WTC11 (cell line): ENCODE measurements at regions not wholly inside any gene's neighbourhood (a gene's known extent, or its start where the extent isn't known, plus 50 kb on each side); places are given as distances from the start of the nearest gene placed in this dataset.

ENCODE experiments used
- ATAC-seq: fragments of 200-7000 bp; cut with Tn5 transposase; 2 replicates; pipeline ENCODE4 v1.10.0; 2021; ENCODE audit warnings: mild to moderate bottlenecking, moderate library complexity
- CTCF ChIA-PET: fragments of 300-600 bp; sonication (Branson Sonifier 250); formaldehyde crosslinking; loops from one replicate; lab custom pipeline; 2021; ENCODE audit warnings: antibody characterized with exemption; lab: Charles Lee
- POLR2A ChIA-PET: fragments of 350-600 bp; sonication (Branson Sonifier 250); formaldehyde crosslinking; loops from one replicate; lab custom pipeline; 2021; ENCODE audit warnings: antibody characterized with exemption; lab: Charles Lee
- DNase-seq: peaks from one replicate; pipeline ENCODE4 v3.0.0; 2021; ENCODE audit warnings: low spot score
- H3K27ac Mint-ChIP-seq: 2 replicates; pipeline ENCODE4 v1.8.0; 2021; ENCODE audit warnings: mixed read lengths
- H3K27me3 Mint-ChIP-seq: 2 replicates; pipeline ENCODE4 v1.8.0; 2021; ENCODE audit warnings: low read depth, mild to moderate bottlenecking, moderate library complexity, mixed read lengths
- H3K36me3 Mint-ChIP-seq: 2 replicates; pipeline ENCODE4 v1.8.0; 2021; ENCODE audit warnings: mixed read lengths
- H3K4me1 Mint-ChIP-seq: 2 replicates; pipeline ENCODE4 v1.8.0; 2022; ENCODE audit warnings: mixed read lengths
- H3K4me3 Mint-ChIP-seq: 2 replicates; pipeline ENCODE4 v1.8.0; 2021; ENCODE audit warnings: mild to moderate bottlenecking, moderate library complexity, mixed read lengths
- H3K9me3 Mint-ChIP-seq: 2 replicates; pipeline ENCODE4 v1.8.0; 2021; ENCODE audit warnings: mixed read lengths
- AR ChIP-seq: fragments of 250-450 bp; sonication (Bioruptor Pico); IDR thresholded peaks from 2 replicates; pipeline ENCODE4 v1.9.0; 2021; ENCODE audit warnings: mild to moderate bottlenecking
- ATF2 ChIP-seq: sonication (generic); formaldehyde crosslinking; IDR thresholded peaks from 2 replicates; pipeline ENCODE4 v1.8.1; 2022; ENCODE audit warnings: low read depth, missing genetic modification reagents, borderline replicate concordance
- CREB1 ChIP-seq: sonication (generic); formaldehyde crosslinking; IDR thresholded peaks from 2 replicates; pipeline ENCODE4 v1.8.0; 2023; ENCODE audit warnings: mild to moderate bottlenecking, missing genetic modification reagents
- CTCF ChIP-seq: fragments of 200-600 bp; IDR thresholded peaks from 2 replicates; pipeline ENCODE4 v1.8.0; 2022; ENCODE audit warnings: antibody characterized with exemption
- ESRRA ChIP-seq: sonication (generic); formaldehyde crosslinking; IDR thresholded peaks from 2 replicates; pipeline ENCODE4 v1.8.1; 2022; ENCODE audit warnings: mild to moderate bottlenecking, missing genetic modification reagents, borderline replicate concordance
- GTF2I ChIP-seq: fragments of 250-450 bp; sonication (Bioruptor Pico); conservative IDR thresholded peaks from 2 replicates; pipeline ENCODE4 v1.4.0; 2021; ENCODE audit warnings: mild to moderate bottlenecking
- KAT7 ChIP-seq: sonication (generic); formaldehyde crosslinking; IDR thresholded peaks from 2 replicates; pipeline ENCODE4 v1.8.1; 2023; ENCODE audit warnings: missing genetic modification reagents, mild to moderate bottlenecking, borderline replicate concordance
- NR3C1 ChIP-seq: sonication (generic); formaldehyde crosslinking; conservative IDR thresholded peaks from 2 replicates; pipeline ENCODE4 v1.8.1; 2023; ENCODE audit warnings: low read depth, mild to moderate bottlenecking, missing genetic modification reagents
- RORB ChIP-seq: fragments of 250-450 bp; sonication (Bioruptor Pico); IDR thresholded peaks from 2 replicates; pipeline ENCODE4 v1.9.0; 2021; ENCODE audit warnings: mild to moderate bottlenecking
- SP1 ChIP-seq: sonication (generic); formaldehyde crosslinking; conservative IDR thresholded peaks from 2 replicates; pipeline ENCODE4 v1.8.1; 2022; ENCODE audit warnings: missing genetic modification reagents
- TCF7 ChIP-seq: sonication (generic); formaldehyde crosslinking; IDR thresholded peaks from 2 replicates; pipeline ENCODE4 v1.8.0; 2022; ENCODE audit warnings: mild to moderate bottlenecking, low read depth, missing genetic modification reagents, moderate library complexity
- USF2 ChIP-seq: sonication (generic); formaldehyde crosslinking; IDR thresholded peaks from 2 replicates; pipeline ENCODE4 v1.8.1; 2023; ENCODE audit warnings: mild to moderate bottlenecking, missing genetic modification reagents, moderate library complexity
- ZNF138 ChIP-seq: sonication (generic); formaldehyde crosslinking; conservative IDR thresholded peaks from 2 replicates; pipeline ENCODE4 v1.8.1; 2022; ENCODE audit warnings: mild to moderate bottlenecking, moderate library complexity, missing genetic modification reagents
- ZNF263 ChIP-seq: sonication (generic); formaldehyde crosslinking; IDR thresholded peaks from 2 replicates; pipeline ENCODE4 v1.8.1; 2022; ENCODE audit warnings: low read depth, mild to moderate bottlenecking, moderate library complexity, missing genetic modification reagents
- TF ChIP-seq, protein P1 (sequence below): sonication (generic); formaldehyde crosslinking; IDR thresholded peaks from 2 replicates; pipeline ENCODE4 v1.8.1; 2023; ENCODE audit warnings: mild to moderate bottlenecking, moderate library complexity, missing genetic modification reagents
- TF ChIP-seq, protein P2 (sequence below): sonication (generic); formaldehyde crosslinking; IDR thresholded peaks from 2 replicates; pipeline ENCODE4 v1.8.1; 2023; ENCODE audit warnings: mild to moderate bottlenecking, missing genetic modification reagents
- TF ChIP-seq, protein P3 (sequence below): sonication (generic); formaldehyde crosslinking; IDR thresholded peaks from 2 replicates; pipeline ENCODE4 v1.8.0; 2023; ENCODE audit warnings: missing genetic modification reagents

GRCh38 chr13:78334059-78334458, 269.3 kb downstream of the POU4F1 start (continued):
- no peak for TF ChIP-seq USF2
- TF ChIP-seq, protein P1, sequence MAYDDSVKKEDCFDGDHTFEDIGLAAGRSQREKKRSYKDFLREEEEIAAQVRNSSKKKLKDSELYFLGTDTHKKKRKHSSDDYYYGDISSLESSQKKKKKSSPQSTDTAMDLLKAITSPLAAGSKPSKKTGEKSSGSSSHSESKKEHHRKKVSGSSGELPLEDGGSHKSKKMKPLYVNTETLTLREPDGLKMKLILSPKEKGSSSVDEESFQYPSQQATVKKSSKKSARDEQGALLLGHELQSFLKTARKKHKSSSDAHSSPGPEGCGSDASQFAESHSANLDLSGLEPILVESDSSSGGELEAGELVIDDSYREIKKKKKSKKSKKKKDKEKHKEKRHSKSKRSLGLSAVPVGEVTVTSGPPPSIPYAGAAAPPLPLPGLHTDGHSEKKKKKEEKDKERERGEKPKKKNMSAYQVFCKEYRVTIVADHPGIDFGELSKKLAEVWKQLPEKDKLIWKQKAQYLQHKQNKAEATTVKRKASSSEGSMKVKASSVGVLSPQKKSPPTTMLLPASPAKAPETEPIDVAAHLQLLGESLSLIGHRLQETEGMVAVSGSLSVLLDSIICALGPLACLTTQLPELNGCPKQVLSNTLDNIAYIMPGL (CRISPR knock-in tag) = no peak

- POLR2A ChIA-PET = no interaction called here
- no peaks in the 10 kb centered on the region for H3K4me1 Mint-ChIP-seq
- H3K27ac Mint-ChIP-seq = no peak overlapping the region
- CTCF ChIA-PET = interaction anchor here (0.6 to 1.9 kb wide), 2 partner anchors 18 to 260 kb away, joined by 3 to 15 read pairs; no protein-coding TSS in a partner anchor
- H3K4me3 Mint-ChIP-seq = no peak overlapping the region
- H3K9me3 Mint-ChIP-seq = no peaks in the 10 kb centered on the region
- H3K36me3 Mint-ChIP-seq = no peaks in the 10 kb centered on the region
- ATAC-seq (no peak), DNase-seq (no peak)
- no peaks in the 10 kb centered on the region for H3K27me3 Mint-ChIP-seq
- TF ChIP-seq KAT7 (CRISPR knock-in tag) (no peak), CTCF (no peak), ZNF138 (CRISPR knock-in tag) (no peak), ESRRA (CRISPR knock-in tag) (no peak), NR3C1 (no peak), ATF2 (CRISPR knock-in tag) (no peak), ZNF263 (CRISPR knock-in tag) (no peak), SP1 (CRISPR knock-in tag) (no peak), TCF7 (no peak), RORB (CRISPR knock-in tag) (no peak), CREB1 (CRISPR knock-in tag) (no peak), GTF2I (CRISPR knock-in tag) (no peak), AR (CRISPR knock-in tag) (no peak)
- TF ChIP-seq, protein P2, sequence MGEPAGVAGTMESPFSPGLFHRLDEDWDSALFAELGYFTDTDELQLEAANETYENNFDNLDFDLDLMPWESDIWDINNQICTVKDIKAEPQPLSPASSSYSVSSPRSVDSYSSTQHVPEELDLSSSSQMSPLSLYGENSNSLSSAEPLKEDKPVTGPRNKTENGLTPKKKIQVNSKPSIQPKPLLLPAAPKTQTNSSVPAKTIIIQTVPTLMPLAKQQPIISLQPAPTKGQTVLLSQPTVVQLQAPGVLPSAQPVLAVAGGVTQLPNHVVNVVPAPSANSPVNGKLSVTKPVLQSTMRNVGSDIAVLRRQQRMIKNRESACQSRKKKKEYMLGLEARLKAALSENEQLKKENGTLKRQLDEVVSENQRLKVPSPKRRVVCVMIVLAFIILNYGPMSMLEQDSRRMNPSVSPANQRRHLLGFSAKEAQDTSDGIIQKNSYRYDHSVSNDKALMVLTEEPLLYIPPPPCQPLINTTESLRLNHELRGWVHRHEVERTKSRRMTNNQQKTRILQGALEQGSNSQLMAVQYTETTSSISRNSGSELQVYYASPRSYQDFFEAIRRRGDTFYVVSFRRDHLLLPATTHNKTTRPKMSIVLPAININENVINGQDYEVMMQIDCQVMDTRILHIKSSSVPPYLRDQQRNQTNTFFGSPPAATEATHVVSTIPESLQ = no peak
- TF ChIP-seq, protein P3, sequence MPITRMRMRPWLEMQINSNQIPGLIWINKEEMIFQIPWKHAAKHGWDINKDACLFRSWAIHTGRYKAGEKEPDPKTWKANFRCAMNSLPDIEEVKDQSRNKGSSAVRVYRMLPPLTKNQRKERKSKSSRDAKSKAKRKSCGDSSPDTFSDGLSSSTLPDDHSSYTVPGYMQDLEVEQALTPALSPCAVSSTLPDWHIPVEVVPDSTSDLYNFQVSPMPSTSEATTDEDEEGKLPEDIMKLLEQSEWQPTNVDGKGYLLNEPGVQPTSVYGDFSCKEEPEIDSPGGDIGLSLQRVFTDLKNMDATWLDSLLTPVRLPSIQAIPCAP (CRISPR knock-in tag) = no peak
- TF ChIP-seq, protein P1 (CRISPR knock-in tag) = no peak
Measured at GRCh38 chr13:78326633-78327032, 276.7 kb downstream of the POU4F1 start.
